Upper lobe of left lung (tissue), 4 donors: ENCODE measurements at regions not wholly inside any gene's neighbourhood (a gene's known extent, or its start where the extent isn't known, plus 50 kb on each side); places are given as distances from the start of the nearest gene placed in this dataset.

Source experiments
- POLR2A ChIP-seq, 4 donors: fragments of 450-650 bp; IDR thresholded peaks; one replicate each; pipeline ENCODE4 v1.5.1; 2016 to 2017; ENCODE audit warnings: antibody characterized with exemption in 4 of 4, mild to moderate bottlenecking in 2 of 4
- POLR2AphosphoS5 ChIP-seq, 2 donors: sonication (generic); formaldehyde crosslinking; IDR thresholded peaks; one replicate each; pipeline ENCODE4 v1.5.1; 2017; ENCODE audit warnings: antibody characterized with exemption in 2 of 2

GRCh38 chr16:87218281-87219055 lies 98.7 kb downstream of the C16orf95 start:
- TF ChIP-seq POLR2A (IDR thresholded peaks at IDR 0.05) (no peak), POLR2AphosphoS5 (IDR thresholded peaks at IDR 0.05) (no peak)
